ENCODE measurements at regions not wholly inside any gene's neighbourhood (a gene's known extent, or its start where the extent isn't known, plus 50 kb on each side); places are given as distances from the start of the nearest gene placed in this dataset.

DNA sequence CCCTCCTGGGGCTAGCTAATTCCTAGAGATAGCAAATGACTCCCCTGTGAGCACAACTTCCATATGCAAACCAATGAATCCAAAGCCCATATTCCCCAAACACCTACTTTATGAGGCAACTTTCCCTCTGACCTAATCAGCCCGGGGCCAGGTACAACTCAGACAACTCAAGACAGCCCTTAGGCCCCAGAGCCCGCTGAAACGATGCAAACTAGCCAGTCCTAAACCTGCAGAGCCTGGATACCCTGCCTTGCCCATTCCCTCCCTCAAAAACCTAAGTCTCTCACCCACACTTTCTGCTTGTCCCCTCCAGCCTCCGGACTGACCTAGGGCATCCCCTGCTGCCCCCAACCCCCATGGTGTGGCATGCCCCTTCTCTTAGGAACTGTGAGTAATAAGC is 142.8 kb downstream of the ACTR3 start:
- in situ Hi-C loops (cut with HindIII; ENCODE audit: low sequenced_read_pairs): no loop called here
- H3K4me3 ChIP-seq (ENCODE audit: low read depth, low read length): no peak overlapping the region
- no peak for TF ChIP-seq CTCF (IDR thresholded peaks at IDR 0.05; ENCODE audit: low read depth, low read length, missing control alignments)
- no peak for DNase-seq (ENCODE audit: low read depth)

- no peak for TF ChIP-seq CTCF (IDR thresholded peaks at IDR 0.05; ENCODE audit: low read depth, low read length, missing control alignments)
- no peak for DNase-seq (ENCODE audit: low read depth)
- in situ Hi-C loops (cut with HindIII; ENCODE audit: low sequenced_read_pairs): no loop called here
- H3K4me3 ChIP-seq (ENCODE audit: low read depth, low read length): no peak overlapping the region
Observed at GRCh38 chr2:114034742-114035141, 144.9 kb downstream of the ACTR3 start.

GRCh38 chr2:114038710-114039109 is 148.8 kb downstream of the ACTR3 start:
- H3K4me3 ChIP-seq (ENCODE audit: low read depth, low read length): no peak overlapping the region
- in situ Hi-C loops (cut with HindIII; ENCODE audit: low sequenced_read_pairs): no loop called here
- TF ChIP-seq CTCF (IDR thresholded peaks at IDR 0.05; ENCODE audit: low read depth, low read length, missing control alignments): no peak
- no peak for DNase-seq (ENCODE audit: low read depth)

DNA sequence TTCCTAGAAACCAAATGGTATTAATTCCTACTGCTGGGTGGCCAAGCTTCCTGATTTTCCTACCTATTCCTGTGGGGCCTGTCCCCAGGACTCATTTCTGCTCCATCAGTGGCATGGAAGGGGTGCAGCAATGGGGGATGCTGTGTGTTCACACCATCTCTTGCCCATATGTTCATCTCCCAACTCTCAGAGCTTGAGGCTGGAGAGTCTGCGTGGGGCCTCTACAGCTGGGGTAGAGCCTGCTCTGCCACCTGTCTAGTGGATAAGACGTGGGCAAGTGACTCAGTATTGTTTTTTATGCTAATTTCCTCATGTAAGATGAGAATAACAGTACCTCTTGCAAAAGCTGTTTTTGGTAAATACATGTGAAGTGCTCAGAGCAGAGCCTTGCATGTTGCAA is 149.8 kb downstream of the ACTR3 start:
- DNase-seq (ENCODE audit: low read depth): no peak
- H3K4me3 ChIP-seq (ENCODE audit: low read depth, low read length): no peak overlapping the region
- in situ Hi-C loops (cut with HindIII; ENCODE audit: low sequenced_read_pairs): no loop called here
- no peak for TF ChIP-seq CTCF (IDR thresholded peaks at IDR 0.05; ENCODE audit: low read depth, low read length, missing control alignments)

DNA sequence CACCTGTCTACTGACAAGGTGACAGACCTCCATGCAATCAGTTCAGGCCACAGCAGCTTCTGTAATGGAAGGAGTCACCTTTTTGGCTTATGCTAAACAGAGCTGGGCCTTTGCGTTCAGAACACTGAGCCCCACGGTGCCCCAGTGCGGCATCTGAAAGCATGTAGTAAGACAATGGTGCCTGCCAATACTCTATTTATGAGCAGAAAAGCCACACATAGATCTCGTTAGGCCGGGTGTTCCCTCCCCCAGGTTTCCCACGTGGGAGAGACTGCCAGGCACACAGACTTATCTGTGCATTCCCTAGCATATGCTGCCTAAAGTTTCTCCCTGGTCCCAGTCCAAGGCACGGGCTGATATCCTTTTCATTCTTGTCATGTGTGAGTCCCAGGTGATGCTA is 150.9 kb downstream of the ACTR3 start:
- H3K4me3 ChIP-seq (ENCODE audit: low read depth, low read length): no peak overlapping the region
- in situ Hi-C loops (cut with HindIII; ENCODE audit: low sequenced_read_pairs): no loop called here
- TF ChIP-seq CTCF (IDR thresholded peaks at IDR 0.05; ENCODE audit: low read depth, low read length, missing control alignments): no peak
- no peak for DNase-seq (ENCODE audit: low read depth)

DNA sequence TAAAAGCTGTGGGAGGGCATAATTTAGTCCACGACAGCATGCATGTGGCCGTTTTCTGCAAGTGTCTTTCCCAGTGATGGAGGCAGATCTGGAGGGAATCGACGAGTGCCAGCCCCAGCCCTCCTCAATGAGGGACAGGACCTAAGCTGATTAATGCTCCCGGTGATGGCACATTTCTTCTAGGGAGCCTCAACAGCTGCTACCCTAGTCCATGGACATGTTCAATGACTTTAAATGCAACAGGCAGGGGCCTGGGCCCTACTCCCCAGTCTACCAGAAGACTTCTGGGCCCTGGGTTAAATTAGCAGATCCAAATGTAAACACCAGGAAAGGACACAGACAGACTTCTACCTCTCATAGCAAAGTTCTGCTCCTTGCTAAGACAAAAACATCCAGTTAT is 155.1 kb downstream of the ACTR3 start:
- in situ Hi-C loops (cut with HindIII; ENCODE audit: low sequenced_read_pairs): no loop called here
- no peak for DNase-seq (ENCODE audit: low read depth)
- TF ChIP-seq CTCF (IDR thresholded peaks at IDR 0.05; ENCODE audit: low read depth, low read length, missing control alignments): no peak
- H3K4me3 ChIP-seq (ENCODE audit: low read depth, low read length): no peak overlapping the region

DNA sequence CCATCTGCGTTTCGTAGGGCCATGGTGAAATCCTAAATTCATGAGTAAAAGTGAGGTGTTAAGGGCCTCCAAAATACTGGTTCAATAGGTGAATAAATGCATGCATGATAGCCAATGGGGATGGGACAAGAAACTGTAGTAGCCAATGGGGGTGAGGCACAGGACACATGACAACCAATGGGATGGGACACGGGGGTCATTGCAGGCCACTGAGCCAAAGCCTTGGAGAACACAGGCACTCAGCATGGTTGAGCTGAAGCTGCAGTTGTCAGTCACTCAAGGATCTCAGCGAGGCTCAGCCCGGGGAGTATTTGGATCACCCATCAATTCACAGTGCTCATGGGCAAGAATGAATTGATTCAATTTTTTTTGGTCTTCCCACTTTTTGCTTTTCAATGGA is 156.5 kb downstream of the ACTR3 start:
- H3K4me3 ChIP-seq (ENCODE audit: low read depth, low read length): no peak overlapping the region
- in situ Hi-C loops (cut with HindIII; ENCODE audit: low sequenced_read_pairs): no loop called here
- TF ChIP-seq CTCF (IDR thresholded peaks at IDR 0.05; ENCODE audit: low read depth, low read length, missing control alignments): no peak
- no peak for DNase-seq (ENCODE audit: low read depth)
